ENCODE measurements at regions not wholly inside any gene's neighbourhood (a gene's known extent, or its start where the extent isn't known, plus 50 kb on each side); places are given as distances from the start of the nearest gene placed in this dataset.
A peak's percentile ranks its signal among the peaks of the same experiment; 100 is the strongest.

GRCh38 chr9:80806671-80807070 lies 882.7 kb downstream of the TLE1 start:
- H3K36me3 ChIP-seq (replicated peaks in 1 of 2), result no peaks in the 10 kb centered on the region
- no peaks in the 10 kb centered on the region for H3K27me3 ChIP-seq
- intact Hi-C loops (cut with DNase I), result no loop called here
- no peak for DNase-seq
- no peaks in the 10 kb centered on the region for H3K4me1 ChIP-seq (replicated peaks in 1 of 2)
- no peak overlapping the region for H3K4me3 ChIP-seq
- H3K27ac ChIP-seq, result no peak overlapping the region
- TF ChIP-seq CTCF (IDR thresholded peaks at IDR 0.05) (no peak), POLR2A (IDR thresholded peaks at IDR 0.05) (no peak)
- H3K9me3 ChIP-seq (replicated peaks in 1 of 3), result no peaks in the 10 kb centered on the region

- no peaks in the 10 kb centered on the region for H3K4me1 ChIP-seq (replicated peaks in 1 of 2)
- no peak overlapping the region for H3K27ac ChIP-seq
- H3K9me3 ChIP-seq (replicated peaks in 1 of 3), result no peaks in the 10 kb centered on the region
- no peaks in the 10 kb centered on the region for H3K27me3 ChIP-seq
- intact Hi-C loops (cut with DNase I), result no loop called here
- no peaks in the 10 kb centered on the region for H3K36me3 ChIP-seq (replicated peaks in 1 of 2)
- DNase-seq, result no peak
- no peak overlapping the region for H3K4me3 ChIP-seq
- TF ChIP-seq CTCF (IDR thresholded peaks at IDR 0.05), result no peak
- no peak for TF ChIP-seq POLR2A (IDR thresholded peaks at IDR 0.05)
Measured at GRCh38 chr9:80804873-80805272, 884.5 kb downstream of the TLE1 start.

- Histone ChIP-seq H3K27ac (peak overlapping the region in 1 of 5 donors; percentile 20), H3K27me3 (no peaks in the 10 kb centered on the region), H3K36me3 (replicated peaks in 1 of 2) (no peaks in the 10 kb centered on the region), H3K4me1 (replicated peaks in 1 of 2) (no peaks in the 10 kb centered on the region), H3K4me3 (no peak overlapping the region), H3K9me3 (replicated peaks in 1 of 3) (no peaks in the 10 kb centered on the region)
- no peak for TF ChIP-seq POLR2A (IDR thresholded peaks at IDR 0.05)
- TF ChIP-seq CTCF (IDR thresholded peaks at IDR 0.05), result no peak
- no peak for DNase-seq
- intact Hi-C loops (cut with DNase I), result no loop called here
- 55 to 70% (median 65%) methylated on average over 4 of the region's 4 CpGs for WGBS, 4 donors
Measured at GRCh38 chr9:80797831-80798688, 891.3 kb downstream of the TLE1 start.

- no peak overlapping the region for H3K4me3 ChIP-seq
- no peaks in the 10 kb centered on the region for H3K27me3 ChIP-seq
- H3K36me3 ChIP-seq (replicated peaks in 1 of 2), result no peaks in the 10 kb centered on the region
- DNase-seq, result no peak
- TF ChIP-seq CTCF (IDR thresholded peaks at IDR 0.05), result no peak
- no peak for TF ChIP-seq POLR2A (IDR thresholded peaks at IDR 0.05)
- no peaks in the 10 kb centered on the region for H3K4me1 ChIP-seq (replicated peaks in 1 of 2)
- H3K27ac ChIP-seq, result peak overlapping the region in 1 of 5 donors; percentile 20
- 69 to 82% (median 75%) methylated on average over 4 of the region's 4 CpGs for WGBS, 4 donors
- intact Hi-C loops (cut with DNase I), result no loop called here
- H3K9me3 ChIP-seq (replicated peaks in 1 of 3), result no peaks in the 10 kb centered on the region
Measured at GRCh38 chr9:80797101-80797829, 892.1 kb downstream of the TLE1 start.

Data from adrenal gland (tissue), 9 donors.